ENCODE measurements at regions not wholly inside any gene's neighbourhood (a gene's known extent, or its start where the extent isn't known, plus 50 kb on each side); places are given as distances from the start of the nearest gene placed in this dataset.

- Histone ChIP-seq H3K27ac (ENCODE audit: low read depth in 1 of 2, low read length in 2 of 2) (no peak overlapping the region), H3K27me3 (ENCODE audit: control insufficient read depth in 4 of 4, insufficient read depth in 4 of 4, low read length in 3 of 4) (no peaks in the 10 kb centered on the region), H3K4me3 (ENCODE audit: low read depth in 1 of 3, low read length in 3 of 3) (no peak overlapping the region), H3K4me1 (ENCODE audit: control insufficient read depth in 4 of 4, insufficient read depth in 4 of 4, low read length in 3 of 4) (no peaks in the 10 kb centered on the region), H3K36me3 (ENCODE audit: control insufficient read depth in 4 of 4, insufficient read depth in 3 of 4, low read depth in 1 of 4, low read length in 3 of 4) (no peaks in the 10 kb centered on the region), H3K9ac (ENCODE audit: low read depth in 1 of 2, low read length in 2 of 2) (no peak overlapping the region), H3K9me3 (ENCODE audit: control insufficient read depth in 4 of 4, low read length in 3 of 4) (no peaks in the 10 kb centered on the region)
- 42% methylated on average over 3 of the region's 3 CpGs for WGBS
- no peak for DNase-seq (ENCODE audit: low spot score)
- TF ChIP-seq ATF3 (IDR thresholded peaks at IDR 0.05) (no peak), ZBTB33 (IDR thresholded peaks at IDR 0.05) (no peak), MAX (IDR thresholded peaks at IDR 0.05) (no peak), SP1 (IDR thresholded peaks at IDR 0.05) (no peak), EGR1 (IDR thresholded peaks at IDR 0.05; ENCODE audit: low read depth in 2 of 2) (no peak), REST (IDR thresholded peaks at IDR 0.05) (no peak), CTCF (IDR thresholded peaks at IDR 0.05; ENCODE audit: low read depth, low read length, missing input control) (no peak), FOXA2 (IDR thresholded peaks at IDR 0.05) (no peak), NR2F2 (IDR thresholded peaks at IDR 0.05) (no peak), FOXA1 (IDR thresholded peaks at IDR 0.05) (no peak), JUND (IDR thresholded peaks at IDR 0.05) (no peak), RAD21 (IDR thresholded peaks at IDR 0.05) (no peak), HNF4A (conservative IDR thresholded peaks at IDR 0.05) (no peak), RXRA (IDR thresholded peaks at IDR 0.05) (no peak), YY1 (IDR thresholded peaks at IDR 0.05) (no peak), TAF1 (conservative IDR thresholded peaks at IDR 0.05) (no peak), HNF4G (IDR thresholded peaks at IDR 0.05) (no peak), GABPA (IDR thresholded peaks at IDR 0.05 in 1 of 2, conservative IDR thresholded peaks at IDR 0.05 in 1 of 2) (no peak)
Measured at GRCh38 chr3:63130625-63131024, 147.5 kb upstream of the SYNPR start.

Measured in liver (tissue), 8 donors.